ENCODE measurements at regions not wholly inside any gene's neighbourhood (a gene's known extent, or its start where the extent isn't known, plus 50 kb on each side); places are given as distances from the start of the nearest gene placed in this dataset.
A peak's percentile ranks its signal among the peaks of the same experiment; 100 is the strongest.

DNA sequence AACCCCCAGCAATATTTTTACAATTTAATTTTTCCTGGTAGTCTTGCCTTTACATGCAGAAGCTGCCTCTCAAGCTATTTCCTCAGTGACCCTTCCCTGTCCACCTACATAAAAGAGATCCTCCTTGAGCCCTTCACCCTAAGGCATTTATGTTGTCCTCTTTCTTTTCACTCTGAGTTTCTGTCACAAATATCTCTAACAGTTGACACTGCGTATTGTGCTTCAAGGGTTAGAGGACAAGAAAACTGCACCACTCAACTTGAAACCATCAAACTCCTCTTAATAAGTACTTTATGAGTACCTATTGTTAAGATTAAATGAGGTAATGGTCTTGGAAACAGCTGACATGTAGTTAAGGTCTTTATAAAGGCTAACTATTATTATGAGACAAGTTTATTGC, 557.7 kb downstream of the TRHDE start:
- no peak overlapping the region for H3K27ac ChIP-seq (ENCODE audit: low read depth in 1 of 2, low read length in 1 of 2)
- no peaks in the 10 kb centered on the region for H3K27me3 ChIP-seq (ENCODE audit: control insufficient read depth in 3 of 3, insufficient read depth in 3 of 3, low read length in 2 of 3)
- no peaks in the 10 kb centered on the region for H3K4me1 ChIP-seq (ENCODE audit: control insufficient read depth in 5 of 5, insufficient read depth in 5 of 5, low read length in 5 of 5)
- WGBS, 2 donors, result 75 to 95% methylated on average over 1 of the region's 1 CpG
- no peak overlapping the region for H3K9ac ChIP-seq (ENCODE audit: insufficient read depth in 1 of 2, low read length in 2 of 2)
- no peaks in the 10 kb centered on the region for H3K36me3 ChIP-seq (ENCODE audit: control insufficient read depth in 4 of 4, insufficient read depth in 4 of 4, low read length in 4 of 4)
- no peak for ATAC-seq (ENCODE audit: insufficient read depth, low FRiP score)
- TF ChIP-seq, protein P1, sequence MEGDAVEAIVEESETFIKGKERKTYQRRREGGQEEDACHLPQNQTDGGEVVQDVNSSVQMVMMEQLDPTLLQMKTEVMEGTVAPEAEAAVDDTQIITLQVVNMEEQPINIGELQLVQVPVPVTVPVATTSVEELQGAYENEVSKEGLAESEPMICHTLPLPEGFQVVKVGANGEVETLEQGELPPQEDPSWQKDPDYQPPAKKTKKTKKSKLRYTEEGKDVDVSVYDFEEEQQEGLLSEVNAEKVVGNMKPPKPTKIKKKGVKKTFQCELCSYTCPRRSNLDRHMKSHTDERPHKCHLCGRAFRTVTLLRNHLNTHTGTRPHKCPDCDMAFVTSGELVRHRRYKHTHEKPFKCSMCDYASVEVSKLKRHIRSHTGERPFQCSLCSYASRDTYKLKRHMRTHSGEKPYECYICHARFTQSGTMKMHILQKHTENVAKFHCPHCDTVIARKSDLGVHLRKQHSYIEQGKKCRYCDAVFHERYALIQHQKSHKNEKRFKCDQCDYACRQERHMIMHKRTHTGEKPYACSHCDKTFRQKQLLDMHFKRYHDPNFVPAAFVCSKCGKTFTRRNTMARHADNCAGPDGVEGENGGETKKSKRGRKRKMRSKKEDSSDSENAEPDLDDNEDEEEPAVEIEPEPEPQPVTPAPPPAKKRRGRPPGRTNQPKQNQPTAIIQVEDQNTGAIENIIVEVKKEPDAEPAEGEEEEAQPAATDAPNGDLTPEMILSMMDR (IDR thresholded peaks at IDR 0.05; ENCODE audit: control extremely low read depth, extremely low read depth), result no peak
- H3K9me3 ChIP-seq (ENCODE audit: control insufficient read depth in 4 of 4, insufficient read depth in 3 of 4, low read length in 3 of 4), result no peaks in the 10 kb centered on the region
- H3K4me3 ChIP-seq, result no peak overlapping the region
- DNase-seq, result no peak

- Histone ChIP-seq H3K9ac (ENCODE audit: insufficient read depth in 1 of 2, low read length in 2 of 2) (no peak overlapping the region), H3K4me3 (no peak overlapping the region), H3K27me3 (ENCODE audit: control insufficient read depth in 3 of 3, insufficient read depth in 3 of 3, low read length in 2 of 3) (no peaks in the 10 kb centered on the region), H3K27ac (ENCODE audit: low read depth in 1 of 2, low read length in 1 of 2) (no peak overlapping the region), H3K36me3 (ENCODE audit: control insufficient read depth in 4 of 4, insufficient read depth in 4 of 4, low read length in 4 of 4) (no peaks in the 10 kb centered on the region), H3K9me3 (ENCODE audit: control insufficient read depth in 4 of 4, insufficient read depth in 3 of 4, low read length in 3 of 4) (no peaks in the 10 kb centered on the region), H3K4me1 (ENCODE audit: control insufficient read depth in 5 of 5, insufficient read depth in 5 of 5, low read length in 5 of 5) (no peaks in the 10 kb centered on the region)
- whole genome bisulfite sequencing, 2 donors, result 71 to 79% methylated on average over 4 of the region's 4 CpGs
- ATAC-seq (ENCODE audit: insufficient read depth, low FRiP score), result no peak
- peak in 2 of 3 donors; percentile 0 to 30 for DNase-seq
- TF ChIP-seq, protein P1 (IDR thresholded peaks at IDR 0.05; ENCODE audit: control extremely low read depth, extremely low read depth), result no peak
These were observed 559.9 kb downstream of the TRHDE start for GRCh38 chr12:72832024-72832423.

DNA sequence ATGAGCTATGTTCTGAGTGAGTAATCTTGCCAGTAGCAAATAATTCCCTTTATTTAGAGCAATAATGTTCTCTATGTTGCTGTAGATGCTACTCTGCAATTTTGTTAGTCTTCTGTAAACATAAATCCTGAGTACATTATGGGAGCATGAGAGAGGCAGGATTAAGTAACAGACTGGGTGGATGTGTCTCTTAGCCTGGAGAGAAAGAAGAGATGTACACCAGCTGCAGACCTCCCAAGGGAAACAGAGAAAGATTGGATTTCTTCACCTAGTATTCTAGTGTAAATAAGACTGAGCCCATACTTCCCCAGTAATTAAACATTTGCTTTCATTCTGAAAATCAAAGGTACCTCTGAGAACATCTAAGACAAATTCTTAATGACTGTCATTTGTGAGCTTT, 564.0 kb downstream of the TRHDE start:
- DNase-seq (peak in 1 of 3 donors; percentile 1), ATAC-seq (ENCODE audit: insufficient read depth, low FRiP score) (no peak)
- Histone ChIP-seq H3K9ac (ENCODE audit: insufficient read depth in 1 of 2, low read length in 2 of 2) (no peak overlapping the region), H3K9me3 (ENCODE audit: control insufficient read depth in 4 of 4, insufficient read depth in 3 of 4, low read length in 3 of 4) (peaks cover 0 to 2% (median 0%) of the 10 kb centered on the region in 4 donors), H3K4me3 (no peak overlapping the region), H3K27ac (ENCODE audit: low read depth in 1 of 2, low read length in 1 of 2) (no peak overlapping the region), H3K4me1 (ENCODE audit: control insufficient read depth in 5 of 5, insufficient read depth in 5 of 5, low read length in 5 of 5) (no peaks in the 10 kb centered on the region), H3K36me3 (ENCODE audit: control insufficient read depth in 4 of 4, insufficient read depth in 4 of 4, low read length in 4 of 4) (no peaks in the 10 kb centered on the region), H3K27me3 (ENCODE audit: control insufficient read depth in 3 of 3, insufficient read depth in 3 of 3, low read length in 2 of 3) (no peaks in the 10 kb centered on the region)
- TF ChIP-seq, protein P1 (IDR thresholded peaks at IDR 0.05; ENCODE audit: control extremely low read depth, extremely low read depth), result no peak

GRCh38 chr12:72839696-72840095, 567.5 kb downstream of the TRHDE start:
- H3K9me3 ChIP-seq (ENCODE audit: control insufficient read depth in 4 of 4, insufficient read depth in 3 of 4, low read length in 3 of 4), result peaks cover 0 to 2% (median 1%) of the 10 kb centered on the region in 4 donors
- DNase-seq (no peak), ATAC-seq (ENCODE audit: insufficient read depth, low FRiP score) (no peak)
- 22 to 40% methylated on average over 1 of the region's 1 CpG for WGBS, 2 donors
- no peaks in the 10 kb centered on the region for H3K4me1 ChIP-seq (ENCODE audit: control insufficient read depth in 5 of 5, insufficient read depth in 5 of 5, low read length in 5 of 5)
- H3K9ac ChIP-seq (ENCODE audit: insufficient read depth in 1 of 2, low read length in 2 of 2), result no peak overlapping the region
- H3K27ac ChIP-seq (ENCODE audit: low read depth in 1 of 2, low read length in 1 of 2), result no peak overlapping the region
- H3K4me3 ChIP-seq, result no peak overlapping the region
- no peaks in the 10 kb centered on the region for H3K27me3 ChIP-seq (ENCODE audit: control insufficient read depth in 3 of 3, insufficient read depth in 3 of 3, low read length in 2 of 3)
- TF ChIP-seq, protein P1 (IDR thresholded peaks at IDR 0.05; ENCODE audit: control extremely low read depth, extremely low read depth), result no peak
- H3K36me3 ChIP-seq (ENCODE audit: control insufficient read depth in 4 of 4, insufficient read depth in 4 of 4, low read length in 4 of 4), result no peaks in the 10 kb centered on the region
